ENCODE measurements at regions not wholly inside any gene's neighbourhood (a gene's known extent, or its start where the extent isn't known, plus 50 kb on each side); places are given as distances from the start of the nearest gene placed in this dataset.

DNA sequence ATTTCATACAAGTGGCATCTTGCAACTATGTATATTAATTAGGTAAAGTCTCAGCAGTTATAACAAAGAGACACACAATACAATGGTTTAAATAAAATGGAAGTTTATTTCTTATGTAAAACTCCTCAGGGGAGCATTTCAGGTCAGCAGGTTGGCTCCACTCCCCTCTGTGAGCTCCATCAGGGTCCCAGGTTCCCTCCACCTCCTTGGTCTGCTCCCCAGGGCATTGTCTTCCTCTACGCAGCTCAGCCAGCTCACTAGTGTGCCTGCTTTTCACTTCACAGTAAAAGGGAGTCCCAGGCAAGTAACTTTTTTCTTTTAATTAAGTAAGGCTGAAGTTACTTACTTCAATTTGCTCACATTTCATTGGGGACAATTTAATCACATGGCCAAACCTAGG, 135.3 kb upstream of the FNDC3A start:
- H3K36me3 Mint-ChIP-seq (ENCODE audit: low read depth): peaks cover 3% of the 10 kb centered on the region
- H3K4me3 Mint-ChIP-seq (ENCODE audit: unreplicated experiment): no peak overlapping the region
- peaks cover 9% of the 10 kb centered on the region for H3K9me3 Mint-ChIP-seq (ENCODE audit: low read depth)
- no peaks in the 10 kb centered on the region for H3K27me3 Mint-ChIP-seq (ENCODE audit: low read depth)
- no peak overlapping the region for H3K27ac Mint-ChIP-seq (ENCODE audit: unreplicated experiment)
- DNase-seq (ENCODE audit: low spot score): no peak
- no peak for TF ChIP-seq CTCF (IDR thresholded peaks at IDR 0.05)
- H3K4me1 Mint-ChIP-seq (ENCODE audit: low read depth): peaks cover 25% of the 10 kb centered on the region

DNA sequence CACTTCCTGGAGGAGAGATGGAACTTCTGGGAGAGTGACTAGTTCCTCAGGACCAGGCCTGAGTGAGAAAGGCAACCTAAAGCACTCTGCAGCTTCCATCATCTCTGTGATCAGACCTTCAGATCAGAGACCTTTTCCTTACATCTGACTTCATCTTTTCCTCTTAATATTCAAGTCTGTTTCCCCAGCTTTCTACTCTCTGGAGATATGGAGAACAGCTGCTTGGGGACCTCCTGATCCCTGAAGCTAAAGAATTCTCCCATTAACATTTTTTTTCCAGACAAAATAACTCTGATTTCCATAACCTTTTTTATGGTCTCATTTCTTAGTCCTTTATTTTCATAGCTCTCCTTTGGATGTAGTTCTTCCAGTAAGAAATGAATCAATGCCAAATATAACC, 133.4 kb upstream of the FNDC3A start:
- DNase-seq (ENCODE audit: low spot score): no peak
- Mint-ChIP-seq H3K4me1 (ENCODE audit: low read depth) (peaks cover 25% of the 10 kb centered on the region), H3K27me3 (ENCODE audit: low read depth) (no peaks in the 10 kb centered on the region), H3K9me3 (ENCODE audit: low read depth) (peaks cover 6% of the 10 kb centered on the region), H3K27ac (ENCODE audit: unreplicated experiment) (no peak overlapping the region), H3K36me3 (ENCODE audit: low read depth) (no peaks in the 10 kb centered on the region), H3K4me3 (ENCODE audit: unreplicated experiment) (no peak overlapping the region)
- TF ChIP-seq CTCF (IDR thresholded peaks at IDR 0.05): no peak

DNA sequence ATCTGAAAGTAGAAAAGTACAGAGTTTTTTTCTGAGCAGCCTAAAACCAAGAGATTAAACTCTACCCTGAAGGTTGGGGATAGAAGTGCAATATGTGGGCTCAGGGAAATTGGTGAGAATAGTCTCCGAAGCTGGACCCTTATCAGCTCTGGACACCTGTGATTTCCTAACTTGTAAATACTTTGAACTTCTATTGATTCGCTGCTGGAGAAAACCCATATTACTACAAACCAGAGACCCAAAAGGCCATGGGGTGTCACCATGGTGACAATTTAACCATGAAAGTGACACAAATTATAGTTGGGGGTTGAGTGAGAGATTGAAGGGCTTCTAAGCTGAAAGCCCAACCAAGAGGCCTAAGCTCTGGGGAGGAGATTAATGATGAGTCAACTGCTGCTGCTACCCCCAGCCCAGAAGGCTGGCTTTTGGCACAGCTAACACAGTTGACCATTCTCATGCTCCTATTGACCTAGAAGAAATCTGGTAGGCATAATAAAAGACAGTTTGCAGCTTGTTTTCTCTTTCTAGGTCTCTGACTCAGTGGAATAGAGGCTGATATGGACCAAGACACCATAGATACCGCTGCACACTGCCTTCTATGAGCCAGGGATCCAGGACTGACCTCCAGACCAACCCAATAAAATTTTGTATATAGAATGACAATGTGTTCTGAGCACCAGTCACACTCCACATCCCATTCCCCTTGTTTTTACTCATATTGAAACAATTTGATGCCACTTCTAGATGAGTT, 131.9 kb upstream of the FNDC3A start:
- Mint-ChIP-seq H3K4me1 (ENCODE audit: low read depth) (peaks cover 22% of the 10 kb centered on the region), H3K27me3 (ENCODE audit: low read depth) (no peaks in the 10 kb centered on the region), H3K27ac (ENCODE audit: unreplicated experiment) (no peak overlapping the region), H3K9me3 (ENCODE audit: low read depth) (peaks cover 6% of the 10 kb centered on the region), H3K36me3 (ENCODE audit: low read depth) (no peaks in the 10 kb centered on the region), H3K4me3 (ENCODE audit: unreplicated experiment) (no peak overlapping the region)
- TF ChIP-seq CTCF (IDR thresholded peaks at IDR 0.05): no peak
- no peak for DNase-seq (ENCODE audit: low spot score)

GRCh38 chr13:48844676-48845075, 131.0 kb upstream of the FNDC3A start:
- no peaks in the 10 kb centered on the region for H3K27me3 Mint-ChIP-seq (ENCODE audit: low read depth)
- no peak overlapping the region for H3K4me3 Mint-ChIP-seq (ENCODE audit: unreplicated experiment)
- H3K9me3 Mint-ChIP-seq (ENCODE audit: low read depth): peaks cover 4% of the 10 kb centered on the region
- no peaks in the 10 kb centered on the region for H3K36me3 Mint-ChIP-seq (ENCODE audit: low read depth)
- peaks cover 26% of the 10 kb centered on the region for H3K4me1 Mint-ChIP-seq (ENCODE audit: low read depth)
- no peak for DNase-seq (ENCODE audit: low spot score)
- no peak for TF ChIP-seq CTCF (IDR thresholded peaks at IDR 0.05)
- H3K27ac Mint-ChIP-seq (ENCODE audit: unreplicated experiment): no peak overlapping the region

DNA sequence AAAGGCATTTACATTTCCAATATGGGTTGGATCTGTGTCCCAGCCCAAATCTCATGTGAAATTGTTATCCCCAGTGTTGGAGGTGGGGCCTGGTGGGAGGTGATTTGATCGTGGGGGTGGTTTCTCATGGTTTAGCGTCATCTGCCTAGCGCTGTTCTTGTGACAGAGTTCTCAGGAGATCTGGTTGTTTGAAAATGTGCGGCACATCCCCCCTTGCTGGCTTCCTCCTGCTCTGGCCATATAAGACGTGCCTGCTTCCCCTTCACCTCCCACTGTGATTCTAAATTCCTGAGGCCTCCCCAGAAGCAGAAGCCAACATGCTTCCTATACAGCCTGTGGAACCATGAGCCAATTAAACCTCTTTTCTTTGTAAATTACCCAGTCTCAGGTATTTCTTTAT, 126.2 kb upstream of the FNDC3A start:
- Mint-ChIP-seq H3K27ac (ENCODE audit: unreplicated experiment) (no peak overlapping the region), H3K36me3 (ENCODE audit: low read depth) (no peaks in the 10 kb centered on the region), H3K4me3 (ENCODE audit: unreplicated experiment) (no peak overlapping the region), H3K27me3 (ENCODE audit: low read depth) (no peaks in the 10 kb centered on the region), H3K4me1 (ENCODE audit: low read depth) (peaks cover 17% of the 10 kb centered on the region), H3K9me3 (ENCODE audit: low read depth) (no peaks in the 10 kb centered on the region)
- no peak for DNase-seq (ENCODE audit: low spot score)
- no peak for TF ChIP-seq CTCF (IDR thresholded peaks at IDR 0.05)

All from chondrocyte (in vitro differentiated cells).